Endothelial cell of umbilical vein (primary cell): ENCODE measurements at regions not wholly inside any gene's neighbourhood (a gene's known extent, or its start where the extent isn't known, plus 50 kb on each side); places are given as distances from the start of the nearest gene placed in this dataset.

Experiments used
- BruUV-seq: library from RNA; stranded (reverse); fragments of 400-500 nt; replicated peaks from 2 replicates; lab custom pipeline; 2021; lab: Mats Ljungman, UMichigan
- CTCF ChIA-PET: fragments of 300-600, 350-600 bp; sonication (Branson Sonifier 250); formaldehyde crosslinking; loops from one replicate; lab custom pipeline; 2021; ENCODE audit warnings: antibody characterized with exemption, inconsistent platforms; lab: Charles Lee
- POLR2A ChIA-PET: fragments of 300-600, 350-600 bp; sonication (Branson Sonifier 250); formaldehyde crosslinking; loops from one replicate; lab custom pipeline; 2021; ENCODE audit warnings: antibody characterized with exemption, inconsistent platforms; lab: Charles Lee
- DNase-seq: peaks from one replicate; pipeline ENCODE4 v3.0.0-alpha.2; 2011; ENCODE audit warnings: low read depth, low spot score
- FAIRE-seq: peaks from 2 replicates; lab custom pipeline; 2011; peaks lifted over from hg19 to GRCh38; lab: Jason Lieb, UNC
- H2AFZ ChIP-seq: 2 replicates; pipeline ENCODE4 v1.6.0; 2012; ENCODE audit warnings: low read depth, low read length, control low read depth, inconsistent platforms
- H3K27ac ChIP-seq: 2 replicates; pipeline ENCODE4 v1.5.1; 2011; ENCODE audit warnings: low read depth, mild to moderate bottlenecking, control low read depth, low read length, moderate library complexity; ENCODE audit not compliant: insufficient read depth
- H3K27me3 ChIP-seq, 2 experiments: 2 replicates each; pipeline versions ENCODE4 v1.6.0 to v1.6.1; 2011; ENCODE audit warnings: low read length in 2 of 2, mixed read lengths in 1 of 2; ENCODE audit not compliant: control insufficient read depth in 2 of 2, insufficient read depth in 2 of 2
- H3K36me3 ChIP-seq, 2 experiments: 2 replicates in 1 of 2; 3 replicates in 1 of 2; pipeline ENCODE4 v1.5.1; 2011; ENCODE audit warnings: low read length in 2 of 2, mild to moderate bottlenecking in 1 of 2, moderate library complexity in 1 of 2; ENCODE audit not compliant: control insufficient read depth in 2 of 2, insufficient read depth in 2 of 2; ENCODE audit errors: extremely low read depth in 1 of 2
- H3K4me1 ChIP-seq: 3 replicates; pipeline ENCODE4 v1.5.1; 2011; ENCODE audit warnings: mild to moderate bottlenecking, low read length; ENCODE audit not compliant: control insufficient read depth, insufficient read depth; ENCODE audit errors: extremely low read depth
- H3K4me2 ChIP-seq: 2 replicates; pipeline ENCODE4 v1.6.1; 2011; ENCODE audit warnings: low read length, control low read depth, mixed read lengths; ENCODE audit not compliant: insufficient read depth
- H3K4me3 ChIP-seq, 3 experiments: fragments of 200-600 bp in 1 of 3; sonication (generic), shearing (Covaris generic) in 1 of 3; replicated peaks in 1 of 3; 2 replicates each; pipeline ENCODE4 v1.5.1; 2011 to 2016; ENCODE audit warnings: control low read depth in 3 of 3, low read length in 3 of 3, mild to moderate bottlenecking in 2 of 3, inconsistent platforms in 1 of 3, low read depth in 1 of 3, moderate library complexity in 1 of 3; ENCODE audit not compliant: insufficient read depth in 1 of 3
- H3K79me2 ChIP-seq: 2 replicates; pipeline ENCODE4 v1.6.0; 2012; ENCODE audit warnings: low read length, inconsistent platforms; ENCODE audit not compliant: control insufficient read depth, insufficient read depth
- H3K9ac ChIP-seq: replicated peaks from 2 replicates; pipeline ENCODE3; 2011; ENCODE audit warnings: low read length, control low read depth; ENCODE audit not compliant: insufficient read depth; ENCODE audit errors: extremely low read depth
- H3K9me1 ChIP-seq: replicated peaks from 3 replicates; pipeline ENCODE4 v1.6.0; 2011; ENCODE audit warnings: mild to moderate bottlenecking, low read length; ENCODE audit not compliant: control insufficient read depth, insufficient read depth; ENCODE audit errors: extremely low read depth
- H3K9me3 ChIP-seq: replicated peaks from 2 replicates; pipeline ENCODE4 v1.5.1; 2012; ENCODE audit warnings: low read length, inconsistent platforms; ENCODE audit not compliant: control insufficient read depth, insufficient read depth
- H4K20me1 ChIP-seq: replicated peaks from 2 replicates; pipeline ENCODE3; 2011; ENCODE audit warnings: mild to moderate bottlenecking, low read length; ENCODE audit not compliant: control insufficient read depth, insufficient read depth; ENCODE audit errors: extremely low read depth
- CTCF ChIP-seq, 2 donors: IDR thresholded peaks; 1 replicate in 1 of 2; 2 replicates in 1 of 2; pipeline ENCODE4 v1.5.1; 2011; ENCODE audit warnings: low read length in 2 of 2, mild to moderate bottlenecking in 2 of 2, moderate library complexity in 2 of 2, control low read depth in 1 of 2, inconsistent platforms in 1 of 2, low read depth in 1 of 2; ENCODE audit not compliant: insufficient read depth in 1 of 2; ENCODE audit errors: extremely low read depth in 1 of 2
- EZH2 ChIP-seq: IDR thresholded peaks from 2 replicates; pipeline ENCODE4 v1.6.1; 2012; ENCODE audit warnings: borderline replicate concordance, low read depth, mild to moderate bottlenecking, moderate library complexity, low read length, inconsistent platforms; ENCODE audit not compliant: severe bottlenecking
- FOS ChIP-seq: IDR thresholded peaks from 2 replicates; pipeline ENCODE4 v1.6.1; 2011; ENCODE audit warnings: mild to moderate bottlenecking, low read length, moderate library complexity, borderline replicate concordance; ENCODE audit not compliant: insufficient read depth
- GATA2 ChIP-seq: IDR thresholded peaks from 2 replicates; pipeline ENCODE4 v1.7.0; 2011; ENCODE audit warnings: low read depth, mild to moderate bottlenecking, moderate library complexity, mixed read lengths, low read length; ENCODE audit not compliant: insufficient read length, insufficient read depth
- JUN ChIP-seq: IDR thresholded peaks from 2 replicates; pipeline ENCODE4 v1.6.1; 2011; ENCODE audit warnings: borderline replicate concordance, low read depth; ENCODE audit not compliant: insufficient read length, insufficient read depth
- MAX ChIP-seq: IDR thresholded peaks from 2 replicates; pipeline ENCODE4 v1.6.1; 2011; ENCODE audit not compliant: insufficient read depth, insufficient read length
- MYC ChIP-seq: IDR thresholded peaks from one replicate; pipeline ENCODE4 v1.6.1; 2011; ENCODE audit warnings: mild to moderate bottlenecking, low read depth, low read length
- POLR2A ChIP-seq: IDR thresholded peaks from 2 replicates; pipeline ENCODE4 v1.6.1; 2012; ENCODE audit warnings: low read depth, mild to moderate bottlenecking, control low read depth, low read length
- POLR2AphosphoS5 ChIP-seq: IDR thresholded peaks from 2 replicates; pipeline ENCODE4 v1.6.1; 2012; ENCODE audit warnings: low read depth, mild to moderate bottlenecking, control low read depth, low read length, moderate library complexity; ENCODE audit not compliant: insufficient read depth
- dilution Hi-C: fragments of 300-500 bp; cut with MboI; formaldehyde crosslinking; loops from one replicate; pipeline ENCODE4 v1.15.0; 2019; ENCODE audit warnings: low sequenced_read_pairs; ENCODE audit not compliant: extremely low pct_ligation_motif_present
- intact Hi-C: fragments of 100-400 bp; cut with micrococcal nuclease; formaldehyde crosslinking; loops from one replicate; pipeline ENCODE4 v1.10.0; 2022

DNA sequence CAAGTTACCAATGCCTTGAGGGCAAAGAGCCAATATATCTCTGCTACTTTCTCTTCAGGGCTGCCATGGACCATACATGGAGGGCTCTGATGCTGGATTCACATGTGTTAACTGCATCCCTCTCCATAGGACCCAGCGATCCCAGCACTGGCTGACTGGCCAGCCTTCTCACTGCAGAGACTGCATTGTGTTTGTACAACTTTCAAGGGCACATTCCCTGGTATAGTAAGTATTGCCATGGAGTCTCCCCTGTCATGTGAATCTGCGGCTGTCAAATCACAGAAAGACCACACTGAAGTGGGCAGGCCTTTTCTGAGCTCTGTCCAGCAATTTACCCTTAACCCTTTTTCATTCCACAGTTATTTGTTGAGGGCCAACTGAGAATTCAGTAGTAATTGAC, 449.8 kb downstream of the OMA1 start:
- no peak overlapping the region for H3K4me2 ChIP-seq
- no peaks in the 10 kb centered on the region for H3K27me3 ChIP-seq
- H3K9ac ChIP-seq = no peak overlapping the region
- no peak overlapping the region for H2AFZ ChIP-seq
- H4K20me1 ChIP-seq = no peaks in the 10 kb centered on the region
- no peaks in the 10 kb centered on the region for H3K9me3 ChIP-seq
- ChIA-PET CTCF (no interaction called here), POLR2A (no interaction called here)
- no TSS peak for BruUV-seq
- H3K4me1 ChIP-seq = no peaks in the 10 kb centered on the region
- intact Hi-C loops = no loop called here
- H3K4me3 ChIP-seq = no peak overlapping the region
- H3K27ac ChIP-seq = no peak overlapping the region
- no peaks in the 10 kb centered on the region for H3K79me2 ChIP-seq
- H3K36me3 ChIP-seq = no peaks in the 10 kb centered on the region
- no peaks in the 10 kb centered on the region for H3K9me1 ChIP-seq
- TF ChIP-seq EZH2 (no peak), CTCF (IDR thresholded peaks at IDR 0.05; ENCODE audit: extremely low read depth in 1 of 2, insufficient read depth in 1 of 2, low read depth in 1 of 2, low read length in 2 of 2) (no peak), FOS (no peak), MYC (no peak), JUN (no peak), MAX (no peak), GATA2 (no peak), POLR2A (no peak), POLR2AphosphoS5 (no peak)
- no peak for DNase-seq
- no peak for FAIRE-seq
- dilution Hi-C loops = no loop called here
